Mammary epithelial cell (primary cell): ENCODE measurements at regions not wholly inside any gene's neighbourhood (a gene's known extent, or its start where the extent isn't known, plus 50 kb on each side); places are given as distances from the start of the nearest gene placed in this dataset.

Experiments
- EZH2 ChIP-seq: IDR thresholded peaks from 2 replicates; pipeline ENCODE4 v1.6.1; 2012; ENCODE audit warnings: low read length, inconsistent platforms, borderline replicate concordance
- TF ChIP-seq, protein P1 (sequence below), 2 donors: IDR thresholded peaks in 1 of 2; conservative IDR thresholded peaks in 1 of 2; 2 replicates each; pipeline ENCODE4 v1.5.1; 2011 to 2012; ENCODE audit warnings: inconsistent platforms in 2 of 2, low read length in 2 of 2, mild to moderate bottlenecking in 2 of 2, control low read depth in 1 of 2, low read depth in 1 of 2; ENCODE audit not compliant: insufficient read depth in 1 of 2; ENCODE audit errors: extremely low read depth in 1 of 2

DNA sequence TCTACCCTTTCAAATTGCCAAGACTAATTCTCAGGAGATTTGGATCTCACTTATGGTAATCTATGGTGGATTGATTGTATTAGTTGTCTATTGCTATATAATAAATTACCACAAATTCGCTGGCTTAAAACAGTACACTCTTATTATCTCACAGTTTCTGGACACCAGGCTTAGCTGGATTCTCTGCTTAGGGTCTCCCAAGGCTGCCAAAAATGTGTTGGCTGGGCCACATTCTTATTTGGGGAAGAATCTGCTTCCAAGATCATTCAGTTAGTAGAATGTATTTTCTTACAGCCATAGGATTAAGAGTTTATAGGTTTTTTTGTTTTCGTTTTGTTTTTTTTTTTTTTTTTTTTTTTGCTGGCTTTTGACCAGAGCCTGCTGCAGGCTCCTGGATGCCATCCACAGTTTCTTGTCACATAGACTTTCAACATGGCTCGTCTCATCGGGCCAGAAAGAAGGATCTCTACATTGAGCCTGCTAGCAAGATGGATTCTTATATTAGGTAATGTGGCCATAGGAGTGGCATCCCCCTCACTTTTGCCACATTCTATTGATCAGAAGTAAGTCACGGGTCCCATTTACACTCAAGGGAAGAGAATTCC is 415.3 kb downstream of the KIF2B start:
- TF ChIP-seq, protein P1, sequence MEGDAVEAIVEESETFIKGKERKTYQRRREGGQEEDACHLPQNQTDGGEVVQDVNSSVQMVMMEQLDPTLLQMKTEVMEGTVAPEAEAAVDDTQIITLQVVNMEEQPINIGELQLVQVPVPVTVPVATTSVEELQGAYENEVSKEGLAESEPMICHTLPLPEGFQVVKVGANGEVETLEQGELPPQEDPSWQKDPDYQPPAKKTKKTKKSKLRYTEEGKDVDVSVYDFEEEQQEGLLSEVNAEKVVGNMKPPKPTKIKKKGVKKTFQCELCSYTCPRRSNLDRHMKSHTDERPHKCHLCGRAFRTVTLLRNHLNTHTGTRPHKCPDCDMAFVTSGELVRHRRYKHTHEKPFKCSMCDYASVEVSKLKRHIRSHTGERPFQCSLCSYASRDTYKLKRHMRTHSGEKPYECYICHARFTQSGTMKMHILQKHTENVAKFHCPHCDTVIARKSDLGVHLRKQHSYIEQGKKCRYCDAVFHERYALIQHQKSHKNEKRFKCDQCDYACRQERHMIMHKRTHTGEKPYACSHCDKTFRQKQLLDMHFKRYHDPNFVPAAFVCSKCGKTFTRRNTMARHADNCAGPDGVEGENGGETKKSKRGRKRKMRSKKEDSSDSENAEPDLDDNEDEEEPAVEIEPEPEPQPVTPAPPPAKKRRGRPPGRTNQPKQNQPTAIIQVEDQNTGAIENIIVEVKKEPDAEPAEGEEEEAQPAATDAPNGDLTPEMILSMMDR (conservative IDR thresholded peaks at IDR 0.05 in 1 of 2, IDR thresholded peaks at IDR 0.05 in 1 of 2; ENCODE audit: extremely low read depth in 1 of 2, insufficient read depth in 1 of 2, low read depth in 1 of 2, low read length in 2 of 2): no peak
- TF ChIP-seq EZH2: no peak
